ENCODE measurements at regions not wholly inside any gene's neighbourhood (a gene's known extent, or its start where the extent isn't known, plus 50 kb on each side); places are given as distances from the start of the nearest gene placed in this dataset.

DNA sequence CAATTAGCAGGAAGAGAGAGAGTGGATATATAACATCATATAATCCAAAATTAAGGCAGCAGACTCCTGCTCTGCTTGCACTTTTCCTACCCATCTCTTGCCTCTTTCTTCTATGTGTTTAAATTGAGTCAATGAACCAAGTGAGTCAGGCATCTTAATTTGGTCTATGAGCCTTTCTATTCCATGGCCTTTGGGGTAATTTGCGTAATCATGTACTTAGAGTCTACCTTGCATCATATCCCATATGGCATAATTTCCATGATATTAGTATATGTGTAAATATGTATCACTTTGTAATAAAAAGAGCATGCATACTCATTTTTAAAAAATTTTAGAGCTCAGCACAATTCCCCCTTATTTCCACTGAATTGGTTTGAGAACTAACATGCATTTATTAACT lies 555.2 kb downstream of the STK39 start:
- dilution Hi-C loops (cut with MboI; ENCODE audit: extremely low pct_ligation_motif_present, low sequenced_read_pairs), result no loop called here
- no peak overlapping the region for H3K4me2 ChIP-seq (ENCODE audit: control insufficient read depth, extremely low read depth, insufficient read depth, low read depth, low read length)
- no peak overlapping the region for H3K9ac ChIP-seq (ENCODE audit: control insufficient read depth, extremely low read depth, insufficient read depth, low read length)
- no peaks in the 10 kb centered on the region for H3K9me1 ChIP-seq (ENCODE audit: control insufficient read depth, extremely low read depth, insufficient read depth, low read length)
- TF ChIP-seq EZH2 (IDR thresholded peaks at IDR 0.05; ENCODE audit: low read length), result no peak
- TF ChIP-seq, protein P1, sequence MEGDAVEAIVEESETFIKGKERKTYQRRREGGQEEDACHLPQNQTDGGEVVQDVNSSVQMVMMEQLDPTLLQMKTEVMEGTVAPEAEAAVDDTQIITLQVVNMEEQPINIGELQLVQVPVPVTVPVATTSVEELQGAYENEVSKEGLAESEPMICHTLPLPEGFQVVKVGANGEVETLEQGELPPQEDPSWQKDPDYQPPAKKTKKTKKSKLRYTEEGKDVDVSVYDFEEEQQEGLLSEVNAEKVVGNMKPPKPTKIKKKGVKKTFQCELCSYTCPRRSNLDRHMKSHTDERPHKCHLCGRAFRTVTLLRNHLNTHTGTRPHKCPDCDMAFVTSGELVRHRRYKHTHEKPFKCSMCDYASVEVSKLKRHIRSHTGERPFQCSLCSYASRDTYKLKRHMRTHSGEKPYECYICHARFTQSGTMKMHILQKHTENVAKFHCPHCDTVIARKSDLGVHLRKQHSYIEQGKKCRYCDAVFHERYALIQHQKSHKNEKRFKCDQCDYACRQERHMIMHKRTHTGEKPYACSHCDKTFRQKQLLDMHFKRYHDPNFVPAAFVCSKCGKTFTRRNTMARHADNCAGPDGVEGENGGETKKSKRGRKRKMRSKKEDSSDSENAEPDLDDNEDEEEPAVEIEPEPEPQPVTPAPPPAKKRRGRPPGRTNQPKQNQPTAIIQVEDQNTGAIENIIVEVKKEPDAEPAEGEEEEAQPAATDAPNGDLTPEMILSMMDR (optimal IDR thresholded peaks at IDR 0.05 in 1 of 3, IDR thresholded peaks at IDR 0.05 in 1 of 3, conservative IDR thresholded peaks at IDR 0.05 in 1 of 3; ENCODE audit: extremely low read depth in 1 of 3, insufficient read depth in 2 of 3, low read length in 3 of 3), result no peak
- no peaks in the 10 kb centered on the region for H3K36me3 ChIP-seq (ENCODE audit: control insufficient read depth in 2 of 2, extremely low read depth in 1 of 2, insufficient read depth in 2 of 2, low read length in 2 of 2)
- H2AFZ ChIP-seq (ENCODE audit: control insufficient read depth, low read length), result no peak overlapping the region
- no peak overlapping the region for H3K4me3 ChIP-seq (ENCODE audit: control insufficient read depth in 2 of 3, extremely low read depth in 1 of 3, insufficient read depth in 2 of 3, low read depth in 1 of 3, low read length in 3 of 3)
- no peaks in the 10 kb centered on the region for H3K27me3 ChIP-seq (ENCODE audit: control insufficient read depth, extremely low read depth, insufficient read depth, low read length)
- H3K9me3 ChIP-seq (ENCODE audit: control insufficient read depth, low read depth, low read length), result no peaks in the 10 kb centered on the region
- FAIRE-seq, result no peak
- H3K27ac ChIP-seq (ENCODE audit: control insufficient read depth, insufficient read depth, low read length), result no peak overlapping the region
- no peaks in the 10 kb centered on the region for H4K20me1 ChIP-seq (ENCODE audit: control insufficient read depth, extremely low read depth, insufficient read depth, low read length)
- no peaks in the 10 kb centered on the region for H3K4me1 ChIP-seq (ENCODE audit: control insufficient read depth, extremely low read depth, insufficient read depth, low read length)
- DNase-seq (ENCODE audit: low read depth, low spot score), result no peak
- no peaks in the 10 kb centered on the region for H3K79me2 ChIP-seq (ENCODE audit: control insufficient read depth, insufficient read depth, low read length)

DNA sequence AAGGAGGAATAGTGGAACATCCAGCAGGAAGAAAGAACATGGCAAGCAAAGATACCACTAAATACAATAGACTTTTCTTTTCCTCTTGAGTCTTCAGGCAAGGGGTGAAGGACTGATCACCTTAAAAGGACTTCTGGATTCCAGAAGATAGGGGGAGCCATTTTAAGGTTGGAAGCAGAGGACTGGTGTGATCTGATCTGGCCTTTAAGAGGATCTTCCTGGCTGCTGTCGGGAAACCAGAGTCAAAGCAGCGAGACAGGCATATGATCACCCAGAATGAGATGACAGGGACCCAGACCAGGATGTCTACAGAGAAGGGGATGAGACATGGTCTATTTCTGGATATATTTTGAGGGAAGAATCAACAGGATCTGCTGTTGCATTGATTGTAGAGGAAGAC lies 558.0 kb downstream of the STK39 start:
- no peaks in the 10 kb centered on the region for H3K4me1 ChIP-seq (ENCODE audit: control insufficient read depth, extremely low read depth, insufficient read depth, low read length)
- FAIRE-seq, result no peak
- no peak for DNase-seq (ENCODE audit: low read depth, low spot score)
- H3K27me3 ChIP-seq (ENCODE audit: control insufficient read depth, extremely low read depth, insufficient read depth, low read length), result no peaks in the 10 kb centered on the region
- no peak overlapping the region for H2AFZ ChIP-seq (ENCODE audit: control insufficient read depth, low read length)
- no peak overlapping the region for H3K4me2 ChIP-seq (ENCODE audit: control insufficient read depth, extremely low read depth, insufficient read depth, low read depth, low read length)
- no peaks in the 10 kb centered on the region for H3K36me3 ChIP-seq (ENCODE audit: control insufficient read depth in 2 of 2, extremely low read depth in 1 of 2, insufficient read depth in 2 of 2, low read length in 2 of 2)
- H3K9me1 ChIP-seq (ENCODE audit: control insufficient read depth, extremely low read depth, insufficient read depth, low read length), result no peaks in the 10 kb centered on the region
- no peak for TF ChIP-seq EZH2 (IDR thresholded peaks at IDR 0.05; ENCODE audit: low read length)
- TF ChIP-seq, protein P1 (optimal IDR thresholded peaks at IDR 0.05 in 1 of 3, IDR thresholded peaks at IDR 0.05 in 1 of 3, conservative IDR thresholded peaks at IDR 0.05 in 1 of 3; ENCODE audit: extremely low read depth in 1 of 3, insufficient read depth in 2 of 3, low read length in 3 of 3), result peak in 2 of 3 experiments; percentile 7 to 27
- H3K79me2 ChIP-seq (ENCODE audit: control insufficient read depth, insufficient read depth, low read length), result no peaks in the 10 kb centered on the region
- no peaks in the 10 kb centered on the region for H4K20me1 ChIP-seq (ENCODE audit: control insufficient read depth, extremely low read depth, insufficient read depth, low read length)
- dilution Hi-C loops (cut with MboI; ENCODE audit: extremely low pct_ligation_motif_present, low sequenced_read_pairs), result no loop called here
- no peaks in the 10 kb centered on the region for H3K9me3 ChIP-seq (ENCODE audit: control insufficient read depth, low read depth, low read length)
- no peak overlapping the region for H3K27ac ChIP-seq (ENCODE audit: control insufficient read depth, insufficient read depth, low read length)
- no peak overlapping the region for H3K4me3 ChIP-seq (ENCODE audit: control insufficient read depth in 2 of 3, extremely low read depth in 1 of 3, insufficient read depth in 2 of 3, low read depth in 1 of 3, low read length in 3 of 3)
- no peak overlapping the region for H3K9ac ChIP-seq (ENCODE audit: control insufficient read depth, extremely low read depth, insufficient read depth, low read length)

All from keratinocyte (primary cell).